ENCODE measurements at regions not wholly inside any gene's neighbourhood (a gene's known extent, or its start where the extent isn't known, plus 50 kb on each side); places are given as distances from the start of the nearest gene placed in this dataset.

- DNase-seq (ENCODE audit: low spot score) = no peak
These were observed 80.2 kb downstream of the C6orf118 start for GRCh38 chr6:165229216-165229615.

GRCh38 chr6:165227644-165228329, 81.6 kb downstream of the C6orf118 start:
- DNase-seq (ENCODE audit: low spot score) = no peak

- no peak for DNase-seq (ENCODE audit: low spot score)
These were observed 85.7 kb downstream of the C6orf118 start for GRCh38 chr6:165223736-165224135.

DNA sequence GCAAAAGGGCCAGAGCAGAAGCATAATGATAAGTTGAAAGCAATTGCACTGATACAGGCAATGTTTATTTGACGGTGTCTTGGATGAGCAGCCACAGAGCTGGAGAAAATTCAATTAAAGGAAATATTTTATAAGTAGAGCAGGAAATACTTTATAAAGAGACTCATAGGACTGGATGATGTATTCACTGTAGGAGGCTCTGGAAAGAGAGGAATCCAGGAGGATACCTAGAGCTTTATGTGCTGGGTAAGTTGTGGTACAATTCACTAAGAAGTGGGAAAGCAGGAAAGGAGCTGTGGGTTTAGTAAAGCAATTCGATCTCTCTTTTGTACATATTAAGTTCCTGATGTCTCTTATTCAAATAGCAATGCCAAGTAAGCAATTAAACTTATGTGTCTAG, 86.3 kb downstream of the C6orf118 start:
- DNase-seq (ENCODE audit: low spot score) = no peak

DNA sequence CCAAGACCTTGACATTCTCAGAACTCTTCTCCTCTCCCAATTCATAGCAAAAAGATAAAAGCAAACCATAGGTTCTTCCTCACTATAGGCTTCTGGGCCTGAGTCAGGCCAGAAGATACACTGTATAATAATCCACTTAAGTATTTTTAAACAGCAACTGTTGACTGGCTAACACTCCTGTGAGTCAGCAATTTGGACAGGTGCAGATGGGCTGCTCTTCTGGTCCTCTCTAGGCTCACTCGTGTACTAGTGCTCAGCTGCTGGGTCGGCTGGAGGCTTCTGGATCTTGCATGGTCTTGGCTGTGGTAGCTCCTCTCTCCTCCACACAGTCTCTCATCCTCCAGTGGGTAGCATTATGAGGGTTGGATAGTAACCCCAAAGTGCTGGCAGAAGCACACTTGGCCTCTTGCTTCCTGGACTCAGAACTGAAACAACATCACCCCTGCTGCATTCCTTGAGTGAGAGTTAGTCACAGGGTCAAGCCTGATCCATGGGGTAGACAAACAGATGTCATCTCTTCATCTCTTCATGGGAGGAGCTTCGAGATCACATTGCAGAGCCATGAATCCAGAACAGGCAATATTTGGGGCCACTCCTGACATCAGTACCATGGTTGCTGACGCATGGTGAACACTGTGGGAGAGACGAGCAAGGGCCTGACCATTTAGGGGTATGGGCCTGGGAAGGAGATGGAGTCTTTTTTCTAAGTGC, 86.9 kb downstream of the C6orf118 start:
- no peak for DNase-seq (ENCODE audit: low spot score)

DNA sequence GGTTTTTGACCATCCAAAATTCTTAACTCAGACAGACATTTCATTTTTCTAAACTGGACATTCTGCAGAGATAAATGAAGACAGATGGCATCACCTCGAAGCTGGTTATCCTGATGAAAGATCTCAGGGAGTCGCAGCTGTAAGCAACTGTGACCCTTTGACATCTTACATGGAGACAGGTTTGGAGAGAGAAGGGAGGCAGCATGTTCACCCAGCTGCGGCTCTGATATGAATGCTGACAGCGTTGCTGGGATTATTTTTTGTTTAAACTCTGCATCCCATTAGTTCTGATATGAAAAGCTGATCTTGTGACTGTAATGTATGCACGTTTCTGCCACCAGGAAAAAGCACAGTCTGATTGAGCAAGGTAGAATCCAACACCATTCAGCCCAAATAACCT, 89.4 kb downstream of the C6orf118 start:
- DNase-seq (ENCODE audit: low spot score) = no peak

DNA sequence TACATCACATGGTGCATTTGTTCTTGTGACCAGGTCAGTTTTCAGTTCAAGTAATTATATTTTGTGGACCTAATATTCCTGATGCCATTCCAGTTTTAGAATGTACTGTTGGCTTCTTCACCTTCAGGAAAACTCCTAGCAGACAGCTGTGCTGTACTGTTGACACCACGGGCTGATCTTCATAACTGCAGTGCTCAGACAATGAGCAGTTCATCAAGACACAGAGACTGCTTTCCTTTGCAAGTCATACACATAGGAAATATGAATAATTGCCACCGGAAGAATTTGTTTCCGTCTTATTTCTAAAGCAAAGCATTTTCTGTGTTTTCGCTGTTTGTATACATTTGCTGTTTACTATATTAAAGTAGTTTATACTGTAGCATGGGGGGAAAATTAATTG, 89.8 kb downstream of the C6orf118 start:
- DNase-seq (ENCODE audit: low spot score) = no peak

DNA sequence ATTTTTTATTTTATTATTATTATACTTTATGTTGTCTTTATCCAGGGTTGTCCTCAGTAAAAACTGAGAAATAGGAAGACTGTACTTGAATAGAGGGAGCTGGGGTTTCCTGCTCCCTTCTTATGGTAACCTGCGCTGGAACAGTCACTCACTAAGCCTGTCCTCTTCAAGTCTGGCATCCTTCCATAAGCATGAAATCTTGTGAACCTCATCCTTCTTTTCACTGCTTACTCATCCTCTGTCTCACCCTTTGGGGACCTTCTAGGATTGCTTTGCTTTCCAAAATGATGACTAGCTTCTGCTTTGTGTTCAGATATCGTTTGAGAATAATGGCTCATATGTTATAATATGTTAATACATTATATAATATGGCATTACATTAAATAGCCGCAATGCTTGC, 90.6 kb downstream of the C6orf118 start:
- peak; percentile 39 for DNase-seq (ENCODE audit: low spot score)

DNA sequence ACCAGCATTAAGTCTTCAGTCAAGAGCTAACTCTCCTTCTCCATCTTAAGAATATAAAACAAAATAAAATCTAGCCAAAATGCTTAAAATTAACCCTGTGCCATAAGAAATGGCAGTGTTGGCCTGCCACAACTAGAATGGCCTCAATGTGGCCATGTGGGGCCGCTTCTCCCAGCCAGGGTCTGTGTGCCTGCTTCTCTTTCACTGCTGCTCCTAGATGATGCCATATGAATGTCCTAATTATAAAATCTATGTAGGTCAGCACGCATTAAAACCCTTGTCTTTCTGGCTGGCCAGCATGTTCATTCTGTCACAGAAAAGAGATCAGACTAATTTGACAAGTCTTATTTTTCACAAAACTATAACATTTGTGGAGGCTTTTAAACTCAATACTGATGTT, 102.6 kb downstream of the C6orf118 start:
- no peak for DNase-seq (ENCODE audit: low spot score)

- DNase-seq (ENCODE audit: low spot score) = no peak
These were observed 103.8 kb downstream of the C6orf118 start for GRCh38 chr6:165205632-165206031.

GRCh38 chr6:165204807-165205545, 104.4 kb downstream of the C6orf118 start:
- no peak for DNase-seq (ENCODE audit: low spot score)

DNA sequence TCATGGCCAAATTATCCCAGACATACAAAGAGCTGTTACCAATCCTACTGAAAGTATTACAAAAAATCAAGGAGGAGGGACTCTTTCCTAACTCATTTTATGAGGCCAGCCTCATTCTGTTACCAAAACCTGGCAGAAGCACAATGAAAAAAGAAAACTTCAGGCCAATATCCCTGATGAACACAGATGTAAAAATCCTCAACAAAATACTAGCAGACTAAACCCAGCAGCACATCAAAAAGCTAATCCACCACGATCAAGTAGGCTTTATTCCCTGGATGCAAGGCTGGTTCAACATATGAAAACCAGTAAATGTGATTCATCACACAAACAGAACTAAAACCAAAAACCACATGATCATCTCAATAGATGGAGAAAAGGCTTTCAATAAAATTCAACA, 109.2 kb downstream of the C6orf118 start:
- no peak for DNase-seq (ENCODE audit: low spot score)

DNA sequence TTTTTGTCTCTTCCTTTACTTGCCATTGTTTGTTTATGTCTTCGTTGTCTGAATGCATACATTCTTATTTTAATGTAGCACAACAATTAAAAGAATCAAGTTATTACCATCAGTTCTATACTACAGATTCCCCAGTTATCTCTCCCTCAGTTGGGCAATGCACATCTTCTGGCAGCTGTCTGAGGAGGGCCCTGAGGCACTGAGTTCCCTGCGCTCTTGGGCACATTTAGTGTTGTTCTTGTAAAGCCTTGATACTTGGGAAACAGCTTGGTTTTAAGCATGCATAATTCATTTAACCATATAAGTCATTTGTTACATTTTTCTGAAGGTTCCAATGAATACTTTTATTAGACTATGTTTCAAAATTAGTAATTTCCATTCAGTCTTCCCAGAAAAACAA, 117.9 kb downstream of the C6orf118 start:
- no peak for DNase-seq (ENCODE audit: low spot score)

GRCh38 chr6:165186441-165187205, 122.8 kb downstream of the C6orf118 start:
- no peak for DNase-seq (ENCODE audit: low spot score)

DNA sequence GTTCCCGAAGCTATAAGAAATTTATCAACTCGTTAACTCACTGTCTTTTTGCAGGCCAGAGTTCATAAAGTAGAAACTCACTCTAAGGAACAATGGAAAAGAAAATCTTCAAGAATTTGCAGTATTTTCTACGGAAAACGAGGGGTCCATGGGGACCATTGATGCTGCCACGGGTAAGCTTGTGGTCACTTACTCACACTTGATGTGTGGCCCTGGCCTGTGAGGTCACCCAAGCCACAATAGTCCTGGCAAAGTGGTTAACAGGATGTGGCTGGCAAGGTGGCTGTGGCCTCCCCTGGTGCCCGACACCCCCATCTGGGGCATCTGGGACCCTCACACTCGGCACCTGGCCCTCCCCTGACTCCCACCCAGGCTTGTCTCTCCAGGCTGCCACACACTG, 123.4 kb downstream of the C6orf118 start:
- DNase-seq (ENCODE audit: low spot score) = peak; percentile 30

DNA sequence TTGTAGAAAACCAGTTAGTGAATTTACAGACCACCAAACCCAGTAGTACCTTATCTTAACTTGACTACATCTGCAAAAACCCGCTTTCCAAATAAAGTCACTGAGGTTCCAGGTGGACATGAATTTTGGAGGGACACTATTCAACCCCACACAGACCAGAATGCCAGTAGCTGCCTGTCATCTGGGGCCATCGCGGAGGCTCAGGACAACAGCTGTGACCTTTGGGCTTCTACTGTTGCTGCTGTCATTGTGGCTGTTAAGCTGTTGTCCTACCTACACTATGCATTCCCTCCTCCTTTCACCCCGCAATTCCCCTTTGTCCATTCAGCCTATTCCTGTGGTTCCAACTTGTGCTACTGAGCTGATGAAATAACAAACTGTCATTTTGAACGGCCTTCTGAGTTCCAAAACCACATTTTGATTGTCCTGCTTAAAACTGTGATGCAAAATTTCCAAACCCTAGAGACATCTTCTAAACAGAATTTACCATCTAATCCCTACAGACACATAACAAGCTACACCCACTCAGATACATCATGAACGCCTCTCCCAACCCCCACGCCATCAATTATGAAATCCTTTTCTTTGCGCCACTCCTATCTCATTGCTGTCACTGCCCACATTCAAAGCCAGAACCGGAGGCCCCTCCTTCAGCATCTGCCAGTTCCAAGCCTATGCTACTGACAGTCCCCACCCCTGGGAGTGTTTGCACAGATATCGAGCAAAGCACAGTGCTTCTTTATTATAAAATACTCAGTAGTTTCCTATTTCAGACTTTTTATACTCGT, 125.0 kb downstream of the C6orf118 start:
- no peak for DNase-seq (ENCODE audit: low spot score)

DNA sequence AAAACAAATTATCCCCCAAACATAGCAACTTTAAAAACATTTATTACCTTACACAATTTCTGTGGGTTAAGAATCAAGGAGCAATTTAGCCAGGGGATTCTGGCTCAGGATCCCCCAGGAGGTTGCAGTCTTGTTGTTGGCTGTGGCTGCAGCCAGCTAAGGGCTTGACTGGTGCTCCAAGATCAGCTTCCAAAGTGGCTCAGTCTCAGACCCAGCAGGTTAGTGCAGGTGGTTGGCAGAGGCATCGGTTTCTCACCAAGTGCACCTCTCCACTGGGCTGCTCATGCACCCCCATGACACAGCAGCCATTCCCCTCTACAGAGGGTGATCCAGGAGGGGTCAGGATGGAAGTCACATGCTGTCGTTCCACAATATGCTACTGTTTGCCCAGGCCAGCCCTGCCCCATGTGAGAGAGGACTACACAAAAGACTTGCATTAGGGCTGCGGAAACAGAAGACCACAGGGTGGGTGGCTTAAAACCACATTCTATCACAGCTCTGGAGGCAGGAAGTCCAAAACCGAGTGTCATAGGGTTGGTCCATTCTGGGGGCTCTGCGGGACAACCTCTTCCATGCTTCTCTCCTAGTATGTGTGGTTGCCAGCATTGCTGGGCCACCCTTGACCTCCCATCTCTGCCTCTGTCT, 125.8 kb downstream of the C6orf118 start:
- DNase-seq (ENCODE audit: low spot score) = no peak

GRCh38 chr6:165183071-165183470, 126.3 kb downstream of the C6orf118 start:
- no peak for DNase-seq (ENCODE audit: low spot score)

GRCh38 chr6:165181951-165182414, 127.4 kb downstream of the C6orf118 start:
- DNase-seq (ENCODE audit: low spot score) = peak; percentile 14

- DNase-seq (ENCODE audit: low spot score) = peak; percentile 26
These were observed 131.3 kb downstream of the C6orf118 start for GRCh38 chr6:165178056-165178455.

DNA sequence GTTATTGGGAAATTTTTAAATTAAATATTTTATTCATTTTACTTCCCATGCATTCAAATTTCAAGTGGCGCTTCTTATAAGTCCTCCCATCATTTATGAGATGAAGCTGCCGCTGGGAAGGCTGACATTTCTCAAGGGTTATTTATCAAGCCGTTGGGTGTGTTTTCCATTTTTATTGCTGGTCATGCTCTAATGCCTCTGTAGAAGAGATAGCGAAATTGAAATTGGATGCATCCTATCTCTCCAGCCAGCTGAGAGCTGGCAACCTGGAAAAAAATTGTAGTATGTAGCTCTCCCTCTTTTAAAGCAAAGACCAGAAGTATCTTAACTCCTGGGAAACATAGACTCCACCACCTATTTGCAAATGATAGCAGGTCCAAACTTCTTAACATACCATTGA, 135.9 kb downstream of the C6orf118 start:
- no peak for DNase-seq (ENCODE audit: low spot score)
